GM19467 (cell line): ENCODE measurements at regions not wholly inside any gene's neighbourhood (a gene's known extent, or its start where the extent isn't known, plus 50 kb on each side); places are given as distances from the start of the nearest gene placed in this dataset.

ENCODE experiments used
- ATAC-seq: cut with Tn5 transposase; IDR thresholded peaks from one replicate; pipeline ENCODE4 v1.9.1; 2021; ENCODE audit warnings: mild to moderate bottlenecking, moderate library complexity; ENCODE audit not compliant: unreplicated experiment

- no peak for ATAC-seq
These were observed 348.8 kb upstream of the DAB1 start for GRCh38 chr1:57772580-57773195.

- ATAC-seq: no peak
These were observed 346.9 kb upstream of the DAB1 start for GRCh38 chr1:57770772-57771171.

- no peak for ATAC-seq
These were observed 346.4 kb upstream of the DAB1 start for GRCh38 chr1:57770236-57770635.

- no peak for ATAC-seq
These were observed 337.8 kb upstream of the DAB1 start for GRCh38 chr1:57761628-57762027.

GRCh38 chr1:57752843-57753242 lies 329.0 kb upstream of the DAB1 start:
- no peak for ATAC-seq

GRCh38 chr1:57748719-57749118 lies 324.9 kb upstream of the DAB1 start:
- no peak for ATAC-seq

DNA sequence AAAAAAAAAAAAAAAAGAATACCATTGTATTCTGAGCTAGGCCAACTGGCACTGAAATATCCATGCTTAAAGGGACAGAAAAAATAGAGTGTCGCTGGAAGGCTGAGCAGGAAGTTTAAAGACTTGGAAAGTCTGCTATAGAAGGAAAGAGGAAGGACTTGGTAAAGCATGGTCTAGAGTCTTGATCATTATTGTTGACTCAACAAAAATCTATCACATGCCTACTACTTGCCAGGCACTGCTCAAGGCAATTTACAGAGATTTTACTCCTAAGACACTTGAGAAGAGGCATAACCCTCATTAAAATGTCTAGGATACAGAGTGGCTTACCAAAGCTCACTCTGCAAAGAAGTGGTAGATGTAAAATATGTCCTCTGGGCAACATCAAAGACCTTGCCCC lies 324.0 kb upstream of the DAB1 start:
- no peak for ATAC-seq

- ATAC-seq: no peak
These were observed 317.7 kb upstream of the DAB1 start for GRCh38 chr1:57741521-57741920.

- no peak for ATAC-seq
These were observed 313.1 kb upstream of the DAB1 start for GRCh38 chr1:57736940-57737339.

GRCh38 chr1:57729181-57729580 lies 305.3 kb upstream of the DAB1 start:
- ATAC-seq: no peak

- no peak for ATAC-seq
These were observed 303.3 kb upstream of the DAB1 start for GRCh38 chr1:57727121-57727520.

GRCh38 chr1:57725318-57725717 lies 301.5 kb upstream of the DAB1 start:
- no peak for ATAC-seq

DNA sequence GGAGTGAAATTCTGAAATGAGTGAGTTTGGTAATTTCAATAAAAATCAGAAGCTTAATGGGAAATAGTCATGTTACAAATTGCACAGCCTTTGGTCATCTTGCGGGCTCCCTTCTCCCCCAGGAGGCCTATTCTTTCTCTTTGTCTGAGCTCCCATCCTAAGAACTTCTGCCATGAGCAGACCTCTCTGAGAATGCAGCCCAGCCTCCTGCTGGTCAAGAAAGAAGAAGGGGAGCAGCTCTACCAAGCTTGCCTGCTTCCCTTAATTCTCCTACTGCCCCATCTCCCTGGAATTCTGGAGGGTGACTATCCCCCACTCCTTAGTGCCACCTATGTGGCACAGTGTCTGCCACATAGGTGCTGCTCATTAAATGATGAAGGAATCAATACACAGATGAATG lies 300.7 kb upstream of the DAB1 start:
- no peak for ATAC-seq

DNA sequence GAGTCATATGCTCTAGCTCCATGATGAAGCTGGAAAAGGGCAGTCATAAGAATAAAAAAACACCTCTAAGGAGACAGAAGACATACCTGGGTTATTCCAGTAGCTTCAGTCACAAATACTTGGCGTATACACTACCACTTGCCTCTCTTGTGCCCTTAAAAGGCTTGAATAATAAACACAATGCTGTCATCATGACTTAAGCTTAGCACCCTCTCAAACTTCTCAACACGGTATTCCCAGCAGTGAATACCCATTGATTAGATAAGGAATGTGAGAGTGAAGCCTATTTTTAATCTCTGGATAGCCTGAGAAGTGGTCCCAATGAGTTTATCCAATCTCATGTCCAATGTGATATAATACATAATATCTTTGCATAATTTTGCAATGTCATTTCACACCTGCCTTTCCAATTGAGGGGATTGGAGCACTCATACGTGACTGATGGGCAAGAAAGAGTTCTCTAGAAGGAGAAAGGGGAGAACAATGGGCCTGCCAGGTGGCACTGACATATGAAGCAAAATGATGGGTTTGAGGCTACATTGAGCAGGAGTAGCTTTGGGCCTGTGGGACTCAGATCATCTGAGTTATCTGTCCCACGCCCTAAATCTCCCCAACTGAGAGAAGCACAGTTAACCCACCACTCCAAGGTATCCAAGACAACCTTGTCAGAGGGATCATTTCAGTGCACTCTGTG lies 298.6 kb upstream of the DAB1 start:
- no peak for ATAC-seq

DNA sequence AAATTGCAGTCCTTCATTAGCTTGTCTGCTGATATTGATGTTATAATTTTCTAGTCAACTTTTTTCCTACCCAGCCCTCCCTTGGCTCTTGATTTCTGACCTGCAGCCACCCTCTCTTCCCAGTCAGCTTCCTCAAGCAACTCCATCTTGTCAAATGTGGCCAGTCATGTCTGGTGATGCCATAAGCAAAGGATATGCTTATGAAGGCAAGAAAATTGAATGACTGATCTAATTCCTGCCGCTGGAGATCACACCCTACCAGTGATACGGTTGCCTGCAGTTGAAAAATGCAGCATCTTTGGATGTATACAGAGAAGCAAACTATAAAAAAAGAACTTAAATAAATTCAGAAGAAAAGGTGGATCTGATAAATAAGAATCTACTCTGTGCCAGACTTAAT lies 297.1 kb upstream of the DAB1 start:
- no peak for ATAC-seq

- no peak for ATAC-seq
These were observed 295.4 kb upstream of the DAB1 start for GRCh38 chr1:57719274-57719673.

DNA sequence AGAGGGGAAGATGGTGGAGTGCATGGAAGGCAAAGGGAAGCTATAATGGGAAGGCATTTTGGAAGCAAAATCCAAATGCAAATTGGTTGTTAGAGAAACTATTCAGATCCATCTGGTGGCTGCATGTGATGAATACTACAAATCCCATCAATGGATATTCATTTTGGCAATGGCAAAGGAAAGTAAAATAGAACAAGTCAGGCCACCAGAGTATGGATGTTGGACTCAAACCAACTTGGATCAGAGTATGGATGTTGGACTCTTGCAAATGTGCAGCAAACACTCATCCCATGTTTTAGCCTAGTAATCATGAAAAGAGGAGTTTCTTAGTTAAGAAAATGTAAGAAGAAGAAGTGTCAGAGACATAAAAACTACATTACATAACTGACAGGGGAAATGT lies 289.6 kb upstream of the DAB1 start:
- no peak for ATAC-seq

DNA sequence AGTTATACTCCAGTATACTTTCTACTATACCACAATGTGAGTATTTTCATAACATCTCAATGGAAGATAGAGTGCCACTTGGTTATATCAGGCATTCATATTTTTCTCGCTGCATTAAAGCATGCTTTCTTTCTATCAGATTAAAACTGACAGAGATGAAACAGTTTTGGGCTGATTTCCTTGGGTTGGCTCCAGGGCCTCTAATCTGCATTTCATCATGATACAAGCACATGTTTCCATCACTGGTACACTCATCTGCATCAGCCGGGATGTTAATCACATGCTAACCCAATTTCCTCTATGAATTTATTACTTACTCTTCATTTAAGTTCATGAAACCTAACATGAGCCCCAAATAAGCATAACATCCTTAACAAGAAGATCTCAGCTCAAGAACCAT lies 289.0 kb upstream of the DAB1 start:
- no peak for ATAC-seq

GRCh38 chr1:57711326-57711725 lies 287.5 kb upstream of the DAB1 start:
- ATAC-seq: no peak

DNA sequence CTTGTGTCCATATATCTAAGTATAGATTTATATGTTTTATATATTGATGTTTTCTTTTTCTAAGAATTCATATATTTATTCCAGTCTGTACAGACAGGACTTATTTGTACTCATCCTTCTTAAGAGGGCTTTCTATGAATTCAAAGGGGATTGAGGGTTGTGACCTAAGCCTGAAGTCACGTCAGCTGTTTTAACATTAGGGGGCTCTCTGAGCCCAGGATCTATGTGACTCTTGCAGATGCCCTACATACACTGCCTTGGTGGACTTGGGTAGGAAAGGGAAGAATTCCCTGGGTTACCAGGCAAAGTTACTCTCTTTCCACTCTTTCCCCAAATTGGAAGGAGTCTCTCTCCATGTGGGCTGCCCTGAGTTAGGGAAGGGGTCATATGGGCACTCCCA lies 283.8 kb upstream of the DAB1 start:
- no peak for ATAC-seq

GRCh38 chr1:57704811-57705210 lies 281.0 kb upstream of the DAB1 start:
- ATAC-seq: no peak

- no peak for ATAC-seq
These were observed 280.4 kb upstream of the DAB1 start for GRCh38 chr1:57704231-57704630.

DNA sequence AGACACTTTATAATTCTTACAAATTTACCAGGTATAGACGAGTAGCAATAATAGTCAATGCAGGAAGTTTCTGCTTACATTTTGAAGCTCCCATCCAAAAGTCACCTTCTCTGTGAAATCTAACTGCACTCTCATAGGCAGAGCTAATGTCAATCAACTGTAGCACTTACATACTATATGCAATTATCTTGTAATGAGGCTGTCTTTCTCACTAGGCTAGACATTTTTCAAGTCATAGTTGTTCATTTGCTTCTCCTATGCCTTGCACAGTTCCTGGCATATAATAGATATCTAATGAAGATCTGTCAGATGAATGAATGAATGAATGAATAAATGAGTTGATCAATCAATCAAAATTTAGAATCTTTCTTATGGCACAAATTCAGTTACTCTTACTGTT lies 273.0 kb upstream of the DAB1 start:
- no peak for ATAC-seq
